GM23338 (cell line): ENCODE measurements at regions not wholly inside any gene's neighbourhood (a gene's known extent, or its start where the extent isn't known, plus 50 kb on each side); places are given as distances from the start of the nearest gene placed in this dataset.

ENCODE experiments used
- ATAC-seq: fragments of 200-7000 bp; cut with Tn5 transposase; 3 replicates; pipeline ENCODE4 v1.9.1; 2020
- DNase-seq: peaks from one replicate; pipeline ENCODE4 v3.0.0-alpha.2; 2015; ENCODE audit warnings: low spot score
- H2AFZ ChIP-seq: fragments of 200-600 bp; sonication (generic); 2 replicates; pipeline ENCODE4 v1.8.0; 2016; ENCODE audit warnings: antibody characterized with exemption, mild to moderate bottlenecking, moderate library complexity
- H3F3A ChIP-seq: fragments of 200-600 bp; sonication (generic); replicated peaks from 2 replicates; pipeline ENCODE4 v1.8.0; 2017; ENCODE audit warnings: antibody characterized with exemption, mixed run types, low read depth
- H3K27ac ChIP-seq: fragments of 200-600 bp; sonication (generic); 2 replicates; pipeline ENCODE4 v1.6.1; 2016; ENCODE audit warnings: low read depth
- H3K27me3 ChIP-seq: fragments of 200-600 bp; sonication (generic); 2 replicates; pipeline ENCODE4 v1.8.0; 2016; ENCODE audit warnings: mild to moderate bottlenecking, mixed run types, moderate library complexity; ENCODE audit not compliant: insufficient read depth
- H3K36me3 ChIP-seq: fragments of 200-600 bp; sonication (generic); 2 replicates; pipeline ENCODE4 v1.8.0; 2016; ENCODE audit warnings: mild to moderate bottlenecking; ENCODE audit not compliant: insufficient read depth
- H3K4me1 ChIP-seq: fragments of 200-600 bp; sonication (generic); 2 replicates; pipeline ENCODE4 v1.8.0; 2016; ENCODE audit warnings: mild to moderate bottlenecking, moderate library complexity; ENCODE audit not compliant: insufficient read depth
- H3K4me2 ChIP-seq: fragments of 200-600 bp; sonication (generic); 2 replicates; pipeline ENCODE4 v1.7.1; 2017; ENCODE audit warnings: mixed run types
- H3K4me3 ChIP-seq: fragments of 200-600 bp; sonication (generic); 2 replicates; pipeline ENCODE4 v1.6.1; 2016; ENCODE audit warnings: mixed run types
- H3K79me2 ChIP-seq: fragments of 200-600 bp; sonication (generic); replicated peaks from 2 replicates; pipeline ENCODE4 v1.8.0; 2017; ENCODE audit warnings: mild to moderate bottlenecking; ENCODE audit not compliant: insufficient read depth
- H3K9me2 ChIP-seq: fragments of 200-600 bp; sonication (generic); 2 replicates; pipeline ENCODE4 v1.8.0; 2017; ENCODE audit not compliant: insufficient read depth
- H4K20me1 ChIP-seq: fragments of 200-600 bp; sonication (generic); replicated peaks from 2 replicates; pipeline ENCODE4 v1.8.0; 2017; ENCODE audit warnings: mild to moderate bottlenecking; ENCODE audit not compliant: insufficient read depth
- H3K27ac Mint-ChIP-seq: 2 replicates; pipeline ENCODE4 v1.8.0; 2020; ENCODE audit warnings: inconsistent platforms, mild to moderate bottlenecking, moderate library complexity, mixed read lengths
- H3K27me3 Mint-ChIP-seq: 3 replicates; pipeline ENCODE4 v1.8.0; 2022; ENCODE audit warnings: low read depth, mild to moderate bottlenecking, moderate library complexity, mixed read lengths, inconsistent platforms; ENCODE audit not compliant: insufficient read depth, poor library complexity
- H3K36me3 Mint-ChIP-seq: 3 replicates; pipeline ENCODE4 v1.8.0; 2021; ENCODE audit warnings: low read depth, mild to moderate bottlenecking, inconsistent platforms, moderate library complexity, mixed read lengths
- H3K4me1 Mint-ChIP-seq: 3 replicates; pipeline ENCODE4 v1.8.0; 2020; ENCODE audit warnings: mild to moderate bottlenecking, inconsistent platforms, mixed read lengths
- H3K4me3 Mint-ChIP-seq: 3 replicates; pipeline ENCODE4 v1.8.0; 2021; ENCODE audit warnings: moderate library complexity, mild to moderate bottlenecking, inconsistent platforms, mixed read lengths
- H3K9me3 Mint-ChIP-seq: 3 replicates; pipeline ENCODE4 v1.8.0; 2020; ENCODE audit warnings: moderate library complexity, mild to moderate bottlenecking, inconsistent platforms, mixed read lengths
- CTCF ChIP-seq, 2 experiments: fragments of 200-600 bp in 1 of 2; sonication (generic) in 1 of 2; conservative IDR thresholded peaks; 2 replicates each; pipeline versions ENCODE4 v1.5.1 to v1.6.1; 2016 to 2017; ENCODE audit warnings: antibody characterized with exemption in 2 of 2, low read depth in 2 of 2, mild to moderate bottlenecking in 2 of 2, moderate library complexity in 1 of 2
- ETS1 ChIP-seq: IDR thresholded peaks from 2 replicates; pipeline ENCODE4 v1.6.1; 2016; ENCODE audit warnings: antibody characterized with exemption
- EZH2 ChIP-seq: fragments of 200-600 bp; sonication (generic); IDR thresholded peaks from one replicate; pipeline ENCODE4 v1.8.0; 2017; ENCODE audit warnings: antibody characterized with exemption, mild to moderate bottlenecking, low read depth; ENCODE audit not compliant: unreplicated experiment
- EZH2phosphoT487 ChIP-seq: fragments of 200-600 bp; sonication (generic); IDR thresholded peaks from one replicate; pipeline ENCODE4 v1.8.1; 2018; ENCODE audit warnings: antibody characterized with exemption; ENCODE audit not compliant: unreplicated experiment
- JUNB ChIP-seq: IDR thresholded peaks from one replicate; pipeline ENCODE4 v1.6.1; 2016; ENCODE audit warnings: antibody characterized with exemption; ENCODE audit not compliant: unreplicated experiment
- POLR2AphosphoS5 ChIP-seq: IDR thresholded peaks from 2 replicates; pipeline ENCODE4 v1.6.1; 2016; ENCODE audit warnings: antibody characterized with exemption, low read depth
- REST ChIP-seq: IDR thresholded peaks from one replicate; pipeline ENCODE4 v1.6.1; 2018; ENCODE audit warnings: antibody characterized with exemption; ENCODE audit not compliant: unreplicated experiment
- STAT1 ChIP-seq: IDR thresholded peaks from one replicate; pipeline ENCODE4 v1.6.1; 2016; ENCODE audit warnings: antibody characterized with exemption; ENCODE audit not compliant: unreplicated experiment
- ZNF114 ChIP-seq: fragments of 250-450 bp; sonication (Bioruptor Pico); IDR thresholded peaks from 2 replicates; pipeline ENCODE4 v1.5.0; 2020; ENCODE audit warnings: mild to moderate bottlenecking, moderate library complexity
- ZNF331 ChIP-seq: fragments of 250-450 bp; sonication (Bioruptor Pico); IDR thresholded peaks from 2 replicates; pipeline ENCODE4 v1.5.0; 2020; ENCODE audit warnings: low read depth, mild to moderate bottlenecking, moderate library complexity
- ZNF462 ChIP-seq: fragments of 250-450 bp; sonication (Bioruptor Pico); IDR thresholded peaks from 2 replicates; pipeline ENCODE4 v1.5.0; 2020; ENCODE audit warnings: mild to moderate bottlenecking, moderate library complexity

- no peak overlapping the region for H3K4me3 ChIP-seq
- no peaks in the 10 kb centered on the region for H3K27me3 ChIP-seq
- peaks cover 22% of the 10 kb centered on the region for H3K4me1 ChIP-seq
- peaks cover 27% of the 10 kb centered on the region for H3K4me1 Mint-ChIP-seq
- no peak for TF ChIP-seq ZNF462 (CRISPR knock-in tag)
- TF ChIP-seq EZH2phosphoT487 = no peak
- TF ChIP-seq ZNF114 = no peak
- no peak for TF ChIP-seq POLR2AphosphoS5
- no peak for TF ChIP-seq STAT1
- no peak for TF ChIP-seq REST
- TF ChIP-seq CTCF (conservative IDR thresholded peaks at IDR 0.05; ENCODE audit: low read depth in 2 of 2) = no peak
- TF ChIP-seq ETS1 = no peak
- no peak for TF ChIP-seq ZNF331 (CRISPR knock-in tag)
- TF ChIP-seq EZH2 = no peak
- TF ChIP-seq JUNB = no peak
- peaks cover 6% of the 10 kb centered on the region; the same call in 1 of the 2 replicates for H3F3A ChIP-seq
- H2AFZ ChIP-seq = no peak overlapping the region
- DNase-seq = no peak
- peaks cover 2% of the 10 kb centered on the region; the same call in 1 of the 3 replicates for H3K36me3 Mint-ChIP-seq
- H3K36me3 ChIP-seq = no peaks in the 10 kb centered on the region
- no peak overlapping the region for H3K27ac ChIP-seq
- no peaks in the 10 kb centered on the region for H3K9me2 ChIP-seq
- peaks cover 6% of the 10 kb centered on the region for H3K27me3 Mint-ChIP-seq
- no peaks in the 10 kb centered on the region for H4K20me1 ChIP-seq
- no peak overlapping the region for H3K4me3 Mint-ChIP-seq
- no peak for ATAC-seq
- H3K9me3 Mint-ChIP-seq = no peaks in the 10 kb centered on the region; the same call in 2 of the 3 replicates
- H3K79me2 ChIP-seq = no peaks in the 10 kb centered on the region
- no peak overlapping the region for H3K27ac Mint-ChIP-seq
- H3K4me2 ChIP-seq = no peak overlapping the region
Measured at GRCh38 chr13:33547035-33547434, 261.5 kb upstream of the STARD13 start.
